Mucosa of descending colon (tissue), 3 donors: ENCODE measurements at regions not wholly inside any gene's neighbourhood (a gene's known extent, or its start where the extent isn't known, plus 50 kb on each side); places are given as distances from the start of the nearest gene placed in this dataset.

Source experiments
- ATAC-seq: fragments of 200-7000 bp; cut with Tn5 transposase; one replicate; pipeline ENCODE4 v1.9.1; 2020; ENCODE audit warnings: mild to moderate bottlenecking, moderate library complexity
- DNase-seq, 3 donors: peaks; one replicate each; pipeline ENCODE4 v3.0.0-alpha.2; 2020
- H3K36me3 ChIP-seq: fragments of 200-600 bp; one replicate; pipeline ENCODE4 v1.8.0; 2021; ENCODE audit warnings: low read depth, mild to moderate bottlenecking
- H3K4me1 ChIP-seq: fragments of 200-600 bp; one replicate; pipeline ENCODE4 v1.8.0; 2021; ENCODE audit warnings: low read depth, mild to moderate bottlenecking
- H3K4me3 ChIP-seq: fragments of 200-600 bp; one replicate; pipeline ENCODE4 v1.8.0; 2021; ENCODE audit warnings: mild to moderate bottlenecking
- H3K9me3 ChIP-seq: fragments of 200-600 bp; one replicate; pipeline ENCODE4 v1.8.0; 2021; ENCODE audit warnings: mild to moderate bottlenecking
- CTCF ChIP-seq: fragments of 200-600 bp; IDR thresholded peaks from one replicate; pipeline ENCODE4 v1.8.0; 2022; ENCODE audit warnings: antibody characterized with exemption, mild to moderate bottlenecking
- intact Hi-C, 2 donors: fragments of 100-400 bp; cut with DNase I in 1 of 2; cut with micrococcal nuclease in 1 of 2; formaldehyde crosslinking; loops; one replicate each; pipeline versions ENCODE4 v1.11.0 to v1.11.1; 2022; cut with DNase I, micrococcal nuclease
- donor health status: DM: no; HTN: no; CAD: no; lungs with moderate emphysema.
- donor health status: DM: no; HTN: no; CAD: no.
- donor health status: DM: no; HTN: yes; CAD: no.

DNA sequence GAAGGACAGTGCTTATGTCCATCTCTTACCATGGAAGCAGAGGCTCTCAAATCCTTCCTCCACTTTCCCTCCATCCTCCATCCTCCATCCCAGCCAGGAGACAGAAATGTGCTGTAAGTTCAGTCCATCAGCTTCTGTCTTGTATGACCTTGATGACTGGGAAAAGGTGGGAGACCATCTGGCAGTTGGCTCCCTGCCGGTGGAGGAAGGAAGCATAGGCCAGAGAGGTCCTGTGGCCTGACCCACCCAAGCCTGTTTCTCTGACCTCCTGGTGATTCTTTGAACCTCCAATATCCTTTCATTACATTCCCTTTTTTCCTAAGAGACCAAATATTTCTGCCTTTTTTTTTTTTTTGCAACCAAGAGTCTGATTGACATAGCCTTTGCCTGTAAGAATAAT lies 215.3 kb downstream of the ABCC12 start:
- Histone ChIP-seq H3K9me3 (no peaks in the 10 kb centered on the region), H3K36me3 (no peaks in the 10 kb centered on the region), H3K4me1 (no peaks in the 10 kb centered on the region), H3K4me3 (no peak overlapping the region)
- intact Hi-C loops, result no loop called here
- no peak for DNase-seq
- no peak for TF ChIP-seq CTCF
- no peak for ATAC-seq

DNA sequence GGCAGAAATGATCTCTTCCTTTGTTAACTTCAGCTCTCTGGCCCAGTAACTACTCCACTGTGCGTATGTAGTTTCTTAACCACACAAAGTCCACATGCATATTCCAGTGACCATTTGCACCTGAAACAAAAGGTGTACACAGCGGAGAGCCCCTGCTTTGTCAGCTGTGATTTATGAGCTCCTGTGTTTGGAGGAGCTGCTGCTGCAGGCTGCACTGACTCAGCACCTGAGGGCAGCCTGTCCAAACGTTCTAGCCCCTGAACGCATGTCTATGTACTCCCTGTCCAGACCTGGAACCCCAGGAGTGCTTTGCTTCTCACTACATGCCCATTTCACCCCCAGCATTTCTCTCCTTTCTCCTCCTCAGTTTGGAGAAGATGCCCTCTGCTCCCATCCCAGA lies 216.1 kb downstream of the ABCC12 start:
- DNase-seq, result no peak
- no peak for TF ChIP-seq CTCF
- H3K4me3 ChIP-seq, result no peak overlapping the region

DNA sequence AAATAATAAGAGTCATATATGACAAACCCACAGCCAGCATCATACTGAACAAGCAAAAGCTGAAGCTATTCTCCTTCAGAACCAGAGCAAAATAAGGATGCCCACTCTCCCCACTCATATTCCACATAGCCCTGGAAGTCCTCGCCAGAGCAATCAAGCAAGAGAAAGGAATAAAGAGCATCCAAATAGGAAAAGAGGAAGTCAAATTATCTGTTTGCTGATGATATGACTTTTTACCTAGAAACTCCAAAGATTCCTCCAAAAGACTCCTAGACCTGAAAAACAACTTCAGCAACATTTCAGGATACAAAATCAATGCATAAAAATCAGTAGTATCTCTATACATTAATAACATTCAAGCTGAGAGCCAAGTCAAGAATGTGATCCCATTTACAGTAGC lies 217.5 kb downstream of the ABCC12 start:
- no peaks in the 10 kb centered on the region for H3K36me3 ChIP-seq
- intact Hi-C loops, result no loop called here
- no peak for ATAC-seq
- DNase-seq, result no peak
- H3K4me3 ChIP-seq, result no peak overlapping the region
- H3K9me3 ChIP-seq, result no peaks in the 10 kb centered on the region
- TF ChIP-seq CTCF, result no peak
- no peaks in the 10 kb centered on the region for H3K4me1 ChIP-seq

More for the DNA sequence above, 216.1 kb downstream of the ABCC12 start:
- intact Hi-C loops, result no loop called here
- H3K9me3 ChIP-seq, result no peaks in the 10 kb centered on the region
- no peaks in the 10 kb centered on the region for H3K4me1 ChIP-seq
- no peak for ATAC-seq
- H3K36me3 ChIP-seq, result no peaks in the 10 kb centered on the region

DNA sequence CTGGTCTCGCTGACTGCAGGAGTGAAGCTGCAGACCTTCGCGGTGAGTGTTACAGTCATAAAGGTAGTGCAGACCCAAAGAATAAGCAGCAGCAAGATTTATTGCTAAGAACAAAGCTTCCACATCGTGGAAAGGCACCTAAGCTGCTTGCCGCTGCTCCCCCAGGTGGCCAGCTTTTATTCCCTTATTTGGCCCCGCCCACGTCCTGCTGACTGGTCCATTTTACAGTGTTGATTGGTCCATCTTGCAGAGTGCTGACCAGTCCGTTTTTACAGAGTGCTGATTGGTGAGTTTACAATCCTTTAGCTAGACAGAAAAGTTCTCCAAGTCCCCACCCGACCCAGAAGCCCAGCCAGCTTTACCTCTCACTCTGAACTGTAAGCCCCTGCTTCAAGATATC lies 227.8 kb downstream of the ABCC12 start:
- Histone ChIP-seq H3K4me3 (no peak overlapping the region), H3K4me1 (no peaks in the 10 kb centered on the region), H3K9me3 (no peaks in the 10 kb centered on the region), H3K36me3 (no peaks in the 10 kb centered on the region)
- DNase-seq, result peak in 1 of 3 donors; percentile 5
- no peak for TF ChIP-seq CTCF
- intact Hi-C loops, result no loop called here
- ATAC-seq, result no peak

- H3K4me3 ChIP-seq, result no peak overlapping the region
- no peaks in the 10 kb centered on the region for H3K9me3 ChIP-seq
- no peak for ATAC-seq
- intact Hi-C loops, result no loop called here
- no peaks in the 10 kb centered on the region for H3K36me3 ChIP-seq
- H3K4me1 ChIP-seq, result no peaks in the 10 kb centered on the region
- TF ChIP-seq CTCF, result no peak
- no peak for DNase-seq
Measured at GRCh38 chr16:47927330-47927729, 228.5 kb downstream of the ABCC12 start.

GRCh38 chr16:47925811-47926460 lies 229.9 kb downstream of the ABCC12 start:
- no peaks in the 10 kb centered on the region for H3K9me3 ChIP-seq
- H3K4me3 ChIP-seq, result no peak overlapping the region
- ATAC-seq, result no peak
- TF ChIP-seq CTCF, result no peak
- no peaks in the 10 kb centered on the region for H3K4me1 ChIP-seq
- intact Hi-C loops, result no loop called here
- DNase-seq, result no peak
- H3K36me3 ChIP-seq, result no peaks in the 10 kb centered on the region
